H1 (cell line): ENCODE measurements at regions not wholly inside any gene's neighbourhood (a gene's known extent, or its start where the extent isn't known, plus 50 kb on each side); places are given as distances from the start of the nearest gene placed in this dataset.

Source experiments
- ATF2 ChIP-seq: IDR thresholded peaks from 2 replicates; pipeline ENCODE4 v1.6.1; 2012; ENCODE audit warnings: low read length, inconsistent platforms
- ATF3 ChIP-seq: IDR thresholded peaks from 2 replicates; pipeline ENCODE4 v1.6.1; 2011; ENCODE audit warnings: low read depth, mild to moderate bottlenecking, low read length; ENCODE audit not compliant: insufficient read depth
- CHD2 ChIP-seq: IDR thresholded peaks from 2 replicates; pipeline ENCODE4 v1.6.1; 2012; ENCODE audit warnings: low read length, improper control_type of control experiment
- CTCF ChIP-seq, 3 experiments: IDR thresholded peaks; 1 replicate in 2 of 3; 2 replicates in 1 of 3; pipeline versions ENCODE4 v1.5.1 to v1.6.1; 2011; ENCODE audit warnings: low read length in 3 of 3, mild to moderate bottlenecking in 3 of 3, inconsistent platforms in 2 of 3, low read depth in 1 of 3, moderate library complexity in 1 of 3; ENCODE audit not compliant: insufficient read depth in 1 of 3; ENCODE audit errors: control extremely low read depth in 1 of 3
- EZH2 ChIP-seq: fragments of 200-600 bp; sonication (generic); IDR thresholded peaks from 2 replicates; pipeline ENCODE4 v1.7.1; 2012; ENCODE audit warnings: low read depth, mild to moderate bottlenecking, moderate library complexity, low read length, inconsistent platforms; ENCODE audit not compliant: severe bottlenecking
- POLR2AphosphoS5 ChIP-seq: IDR thresholded peaks from 2 replicates; pipeline ENCODE4 v1.6.1; 2011; ENCODE audit warnings: low read depth, low read length
- RBBP5 ChIP-seq: IDR thresholded peaks from 2 replicates; pipeline ENCODE4 v1.7.1; 2012; ENCODE audit warnings: low read depth, mild to moderate bottlenecking, inconsistent platforms, low read length, moderate library complexity, borderline replicate concordance
- SUZ12 ChIP-seq: fragments of 200-600 bp; sonication (generic); IDR thresholded peaks from 2 replicates; pipeline ENCODE4 v1.6.1; 2012; ENCODE audit warnings: mild to moderate bottlenecking, inconsistent platforms, low read length, moderate library complexity, mixed read lengths

GRCh38 chr10:2362331-2362730 lies 625.0 kb upstream of the ADARB2 start:
- TF ChIP-seq ATF2 (no peak), CTCF (IDR thresholded peaks at IDR 0.05; ENCODE audit: control extremely low read depth in 1 of 3, insufficient read depth in 1 of 3, low read depth in 1 of 3, low read length in 3 of 3) (no peak), RBBP5 (no peak), POLR2AphosphoS5 (no peak), CHD2 (no peak), ATF3 (no peak), SUZ12 (no peak), EZH2 (no peak)
